ENCODE measurements at regions not wholly inside any gene's neighbourhood (a gene's known extent, or its start where the extent isn't known, plus 50 kb on each side); places are given as distances from the start of the nearest gene placed in this dataset.
"Not testable (repeated sequence)": the region's sequence is repeated elsewhere in the genome, so short reads cannot be mapped to it uniquely, and the experiment has no call there.

- Histone ChIP-seq H3K79me2 (no peaks in the 10 kb centered on the region), H3K4me2 (ENCODE audit: low read length) (no peak overlapping the region), H3K27ac (no peak overlapping the region), H3K4me3 (ENCODE audit: low read depth, low read length) (no peak overlapping the region), H3K27me3 (ENCODE audit: control insufficient read depth, insufficient read depth, low read length) (no peaks in the 10 kb centered on the region), H2AFZ (no peak overlapping the region), H3K9ac (no peak overlapping the region), H3K4me1 (no peaks in the 10 kb centered on the region), H3K9me3 (ENCODE audit: control insufficient read depth, low read length) (no peaks in the 10 kb centered on the region), H3K36me3 (ENCODE audit: control insufficient read depth, insufficient read depth, low read length) (no peaks in the 10 kb centered on the region)
- TF ChIP-seq, protein P1, sequence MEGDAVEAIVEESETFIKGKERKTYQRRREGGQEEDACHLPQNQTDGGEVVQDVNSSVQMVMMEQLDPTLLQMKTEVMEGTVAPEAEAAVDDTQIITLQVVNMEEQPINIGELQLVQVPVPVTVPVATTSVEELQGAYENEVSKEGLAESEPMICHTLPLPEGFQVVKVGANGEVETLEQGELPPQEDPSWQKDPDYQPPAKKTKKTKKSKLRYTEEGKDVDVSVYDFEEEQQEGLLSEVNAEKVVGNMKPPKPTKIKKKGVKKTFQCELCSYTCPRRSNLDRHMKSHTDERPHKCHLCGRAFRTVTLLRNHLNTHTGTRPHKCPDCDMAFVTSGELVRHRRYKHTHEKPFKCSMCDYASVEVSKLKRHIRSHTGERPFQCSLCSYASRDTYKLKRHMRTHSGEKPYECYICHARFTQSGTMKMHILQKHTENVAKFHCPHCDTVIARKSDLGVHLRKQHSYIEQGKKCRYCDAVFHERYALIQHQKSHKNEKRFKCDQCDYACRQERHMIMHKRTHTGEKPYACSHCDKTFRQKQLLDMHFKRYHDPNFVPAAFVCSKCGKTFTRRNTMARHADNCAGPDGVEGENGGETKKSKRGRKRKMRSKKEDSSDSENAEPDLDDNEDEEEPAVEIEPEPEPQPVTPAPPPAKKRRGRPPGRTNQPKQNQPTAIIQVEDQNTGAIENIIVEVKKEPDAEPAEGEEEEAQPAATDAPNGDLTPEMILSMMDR (IDR thresholded peaks at IDR 0.05) = no peak
Observed at GRCh38 chr7:91383905-91384274, 119.7 kb downstream of the FZD1 start.

GRCh38 chr7:91394757-91395156, 130.5 kb downstream of the FZD1 start:
- not testable (repeated sequence) for H3K4me3 ChIP-seq (ENCODE audit: low read depth, low read length); H3K9ac ChIP-seq; H3K36me3 ChIP-seq (ENCODE audit: control insufficient read depth, insufficient read depth, low read length); H3K4me2 ChIP-seq (ENCODE audit: low read length); H3K79me2 ChIP-seq; H3K27me3 ChIP-seq (ENCODE audit: control insufficient read depth, insufficient read depth, low read length); H2AFZ ChIP-seq; H3K4me1 ChIP-seq; H3K9me3 ChIP-seq (ENCODE audit: control insufficient read depth, low read length); H3K27ac ChIP-seq

- H2AFZ ChIP-seq; H3K36me3 ChIP-seq (ENCODE audit: control insufficient read depth, insufficient read depth, low read length); H3K9ac ChIP-seq; H3K27ac ChIP-seq; H3K4me1 ChIP-seq; H3K4me3 ChIP-seq (ENCODE audit: low read depth, low read length); H3K4me2 ChIP-seq (ENCODE audit: low read length); H3K79me2 ChIP-seq; H3K27me3 ChIP-seq (ENCODE audit: control insufficient read depth, insufficient read depth, low read length); H3K9me3 ChIP-seq (ENCODE audit: control insufficient read depth, low read length): not testable (repeated sequence)
Observed at GRCh38 chr7:91395313-91395712, 131.1 kb downstream of the FZD1 start.

GRCh38 chr7:91397096-91397495, 132.9 kb downstream of the FZD1 start:
- Histone ChIP-seq H3K27me3 (ENCODE audit: control insufficient read depth, insufficient read depth, low read length) (no peaks in the 10 kb centered on the region), H3K27ac (no peak overlapping the region), H3K9ac (no peak overlapping the region), H3K4me1 (no peaks in the 10 kb centered on the region), H3K36me3 (ENCODE audit: control insufficient read depth, insufficient read depth, low read length) (no peaks in the 10 kb centered on the region), H3K79me2 (no peaks in the 10 kb centered on the region), H3K4me2 (ENCODE audit: low read length) (no peak overlapping the region), H3K4me3 (ENCODE audit: low read depth, low read length) (no peak overlapping the region), H2AFZ (no peak overlapping the region), H3K9me3 (ENCODE audit: control insufficient read depth, low read length) (no peaks in the 10 kb centered on the region)
- TF ChIP-seq, protein P1 (IDR thresholded peaks at IDR 0.05) = no peak

DNA sequence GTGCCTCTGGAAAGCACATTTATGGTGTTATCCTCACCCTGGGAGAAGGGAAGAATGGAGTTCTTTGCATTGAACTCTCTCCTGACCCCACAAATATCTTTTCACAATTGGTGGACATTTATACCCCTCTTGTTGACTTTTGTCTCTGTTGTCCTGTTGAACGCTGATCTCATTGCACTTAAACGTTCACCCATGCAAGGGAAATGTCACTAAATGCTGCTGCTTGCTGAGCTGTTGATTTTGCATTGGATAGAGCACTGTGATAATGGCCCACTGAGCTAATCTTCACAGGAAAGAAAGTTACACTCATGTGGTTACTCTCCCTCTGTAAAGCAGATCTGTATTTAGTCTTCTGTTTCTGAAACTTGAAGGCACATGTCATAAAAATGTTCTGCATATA, 133.4 kb downstream of the FZD1 start:
- H2AFZ ChIP-seq = no peak overlapping the region
- TF ChIP-seq, protein P1 (IDR thresholded peaks at IDR 0.05) = no peak
- no peaks in the 10 kb centered on the region for H3K36me3 ChIP-seq (ENCODE audit: control insufficient read depth, insufficient read depth, low read length)
- H3K27me3 ChIP-seq (ENCODE audit: control insufficient read depth, insufficient read depth, low read length) = no peaks in the 10 kb centered on the region
- no peak overlapping the region for H3K9ac ChIP-seq
- no peak overlapping the region for H3K4me3 ChIP-seq (ENCODE audit: low read depth, low read length)
- no peaks in the 10 kb centered on the region for H3K9me3 ChIP-seq (ENCODE audit: control insufficient read depth, low read length)
- no peaks in the 10 kb centered on the region for H3K79me2 ChIP-seq
- H3K27ac ChIP-seq = no peak overlapping the region
- no peak overlapping the region for H3K4me2 ChIP-seq (ENCODE audit: low read length)
- H3K4me1 ChIP-seq = no peaks in the 10 kb centered on the region

- Histone ChIP-seq H3K27ac (no peak overlapping the region), H3K9ac (no peak overlapping the region), H3K9me3 (ENCODE audit: control insufficient read depth, low read length) (no peaks in the 10 kb centered on the region), H3K79me2 (no peaks in the 10 kb centered on the region), H3K36me3 (ENCODE audit: control insufficient read depth, insufficient read depth, low read length) (no peaks in the 10 kb centered on the region), H2AFZ (no peak overlapping the region), H3K4me2 (ENCODE audit: low read length) (no peak overlapping the region), H3K27me3 (ENCODE audit: control insufficient read depth, insufficient read depth, low read length) (no peaks in the 10 kb centered on the region), H3K4me3 (ENCODE audit: low read depth, low read length) (no peak overlapping the region), H3K4me1 (no peaks in the 10 kb centered on the region)
- TF ChIP-seq, protein P1 (IDR thresholded peaks at IDR 0.05) = no peak
Observed at GRCh38 chr7:91398341-91398740, 134.1 kb downstream of the FZD1 start.
